ENCODE measurements at regions not wholly inside any gene's neighbourhood (a gene's known extent, or its start where the extent isn't known, plus 50 kb on each side); places are given as distances from the start of the nearest gene placed in this dataset.
"Not testable (repeated sequence)": the region's sequence is repeated elsewhere in the genome, so short reads cannot be mapped to it uniquely, and the experiment has no call there.

GRCh38 chr12:16785953-16786352 lies 180.0 kb upstream of the LMO3 start:
- DNase-seq (no peak), ATAC-seq (no peak)
- Mint-ChIP-seq H3K36me3 (no peaks in the 10 kb centered on the region), H3K4me1 (no peaks in the 10 kb centered on the region), H3K27ac (no peak overlapping the region), H3K9me3 (peaks cover 4 to 12% of the 10 kb centered on the region in 2 donors), H3K4me3 (no peak overlapping the region), H3K27me3 (ENCODE audit: low read depth in 2 of 2) (no peaks in the 10 kb centered on the region)
- Histone ChIP-seq H3K36me3 (ENCODE audit: control insufficient read depth, insufficient read depth, low read length) (no peaks in the 10 kb centered on the region), H3K4me3 (ENCODE audit: low read length) (no peak overlapping the region), H3K27ac (ENCODE audit: low read length) (no peak overlapping the region), H3K9me3 (ENCODE audit: control insufficient read depth, insufficient read depth, low read length) (no peaks in the 10 kb centered on the region), H3K27me3 (ENCODE audit: control insufficient read depth, insufficient read depth, low read length) (no peaks in the 10 kb centered on the region), H3K4me1 (ENCODE audit: control insufficient read depth, insufficient read depth, low read length) (no peaks in the 10 kb centered on the region)
- TF ChIP-seq, protein P1, sequence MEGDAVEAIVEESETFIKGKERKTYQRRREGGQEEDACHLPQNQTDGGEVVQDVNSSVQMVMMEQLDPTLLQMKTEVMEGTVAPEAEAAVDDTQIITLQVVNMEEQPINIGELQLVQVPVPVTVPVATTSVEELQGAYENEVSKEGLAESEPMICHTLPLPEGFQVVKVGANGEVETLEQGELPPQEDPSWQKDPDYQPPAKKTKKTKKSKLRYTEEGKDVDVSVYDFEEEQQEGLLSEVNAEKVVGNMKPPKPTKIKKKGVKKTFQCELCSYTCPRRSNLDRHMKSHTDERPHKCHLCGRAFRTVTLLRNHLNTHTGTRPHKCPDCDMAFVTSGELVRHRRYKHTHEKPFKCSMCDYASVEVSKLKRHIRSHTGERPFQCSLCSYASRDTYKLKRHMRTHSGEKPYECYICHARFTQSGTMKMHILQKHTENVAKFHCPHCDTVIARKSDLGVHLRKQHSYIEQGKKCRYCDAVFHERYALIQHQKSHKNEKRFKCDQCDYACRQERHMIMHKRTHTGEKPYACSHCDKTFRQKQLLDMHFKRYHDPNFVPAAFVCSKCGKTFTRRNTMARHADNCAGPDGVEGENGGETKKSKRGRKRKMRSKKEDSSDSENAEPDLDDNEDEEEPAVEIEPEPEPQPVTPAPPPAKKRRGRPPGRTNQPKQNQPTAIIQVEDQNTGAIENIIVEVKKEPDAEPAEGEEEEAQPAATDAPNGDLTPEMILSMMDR (IDR thresholded peaks at IDR 0.05): no peak
- intact Hi-C loops (cut with micrococcal nuclease): no loop called here
- WGBS (ENCODE audit: insufficient coverage): 43% methylated on average over 1 of the region's 2 CpGs

DNA sequence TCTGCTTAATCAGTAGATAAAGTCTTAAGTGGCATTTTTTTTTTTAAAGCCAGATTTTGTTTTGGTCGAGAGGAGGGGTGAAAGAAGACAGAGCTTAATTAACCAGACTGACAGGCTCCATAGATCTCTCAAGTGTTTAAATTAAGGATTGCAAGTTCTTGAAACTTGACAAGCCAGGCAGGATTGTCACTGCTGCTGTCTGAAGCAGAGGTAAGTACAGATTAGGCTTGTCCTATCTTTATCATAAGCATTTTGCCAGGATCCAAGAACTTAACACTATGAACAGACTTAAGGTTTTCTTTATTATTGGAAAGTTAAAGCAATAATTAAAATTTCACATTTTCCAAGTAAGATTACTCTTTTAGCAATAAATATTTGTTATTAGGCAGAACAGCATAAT lies 179.6 kb upstream of the LMO3 start:
- no peak for DNase-seq
- Histone ChIP-seq H3K27ac (ENCODE audit: low read length) (no peak overlapping the region), H3K4me1 (ENCODE audit: control insufficient read depth, insufficient read depth, low read length) (no peaks in the 10 kb centered on the region), H3K9me3 (ENCODE audit: control insufficient read depth, insufficient read depth, low read length) (no peaks in the 10 kb centered on the region), H3K36me3 (ENCODE audit: control insufficient read depth, insufficient read depth, low read length) (no peaks in the 10 kb centered on the region), H3K27me3 (ENCODE audit: control insufficient read depth, insufficient read depth, low read length) (no peaks in the 10 kb centered on the region), H3K4me3 (ENCODE audit: low read length) (no peak overlapping the region)
- no peak overlapping the region for H3K4me3 Mint-ChIP-seq
- H3K9me3 Mint-ChIP-seq: peaks cover 2 to 12% of the 10 kb centered on the region in 2 donors
- H3K4me1 Mint-ChIP-seq: no peaks in the 10 kb centered on the region
- no peaks in the 10 kb centered on the region for H3K36me3 Mint-ChIP-seq
- no peaks in the 10 kb centered on the region for H3K27me3 Mint-ChIP-seq (ENCODE audit: low read depth in 2 of 2)
- TF ChIP-seq, protein P1 (IDR thresholded peaks at IDR 0.05): no peak
- 39% methylated on average over 1 of the region's 1 CpG for WGBS (ENCODE audit: insufficient coverage)
- ATAC-seq: no peak
- intact Hi-C loops (cut with micrococcal nuclease): no loop called here
- H3K27ac Mint-ChIP-seq: no peak overlapping the region

GRCh38 chr12:16769129-16769528 lies 163.2 kb upstream of the LMO3 start:
- H3K4me3 ChIP-seq (ENCODE audit: low read length); H3K4me3 Mint-ChIP-seq; H3K27me3 ChIP-seq (ENCODE audit: control insufficient read depth, insufficient read depth, low read length); H3K36me3 ChIP-seq (ENCODE audit: control insufficient read depth, insufficient read depth, low read length); H3K27ac ChIP-seq (ENCODE audit: low read length); H3K27ac Mint-ChIP-seq; H3K4me1 ChIP-seq (ENCODE audit: control insufficient read depth, insufficient read depth, low read length); intact Hi-C loops (cut with micrococcal nuclease); H3K4me1 Mint-ChIP-seq; H3K9me3 ChIP-seq (ENCODE audit: control insufficient read depth, insufficient read depth, low read length); DNase-seq; H3K27me3 Mint-ChIP-seq (ENCODE audit: low read depth in 2 of 2); ATAC-seq: not testable (repeated sequence)
- WGBS (ENCODE audit: insufficient coverage): 82% methylated on average over 1 of the region's 2 CpGs
- Mint-ChIP-seq H3K9me3 (peaks cover 27 to 29% of the 10 kb centered on the region in 2 donors), H3K36me3 (peaks cover 36% of the 10 kb centered on the region)

GRCh38 chr12:16766736-16767135 lies 160.8 kb upstream of the LMO3 start:
- Histone ChIP-seq H3K27ac (ENCODE audit: low read length) (no peak overlapping the region), H3K4me3 (ENCODE audit: low read length) (no peak overlapping the region), H3K36me3 (ENCODE audit: control insufficient read depth, insufficient read depth, low read length) (no peaks in the 10 kb centered on the region), H3K4me1 (ENCODE audit: control insufficient read depth, insufficient read depth, low read length) (no peaks in the 10 kb centered on the region), H3K27me3 (ENCODE audit: control insufficient read depth, insufficient read depth, low read length) (no peaks in the 10 kb centered on the region), H3K9me3 (ENCODE audit: control insufficient read depth, insufficient read depth, low read length) (peaks cover under 1% of the 10 kb centered on the region)
- DNase-seq: no peak
- no peaks in the 10 kb centered on the region for H3K27me3 Mint-ChIP-seq (ENCODE audit: low read depth in 2 of 2)
- no peaks in the 10 kb centered on the region for H3K4me1 Mint-ChIP-seq
- H3K36me3 Mint-ChIP-seq: peaks cover 25% of the 10 kb centered on the region
- no peak overlapping the region for H3K27ac Mint-ChIP-seq
- intact Hi-C loops (cut with micrococcal nuclease): no loop called here
- peaks cover 17 to 29% of the 10 kb centered on the region in 2 donors for H3K9me3 Mint-ChIP-seq
- 70% methylated on average over 1 of the region's 1 CpG for WGBS (ENCODE audit: insufficient coverage)
- no peak overlapping the region for H3K4me3 Mint-ChIP-seq
- no peak for ATAC-seq
- TF ChIP-seq, protein P1 (IDR thresholded peaks at IDR 0.05): no peak
